Stimulated activated naive CD8-positive, alpha-beta T cell treated with anti-CD3 and anti-CD28 coated beads, Interleukin-15, Interleukin-2, amounts not matched to agents 100 U/mL and 50 U/mL, for 24 hours (primary cell): ENCODE measurements at regions not wholly inside any gene's neighbourhood (a gene's known extent, or its start where the extent isn't known, plus 50 kb on each side); places are given as distances from the start of the nearest gene placed in this dataset.
A peak's percentile ranks its signal among the peaks of the same experiment; 100 is the strongest.
"Not testable (repeated sequence)": the region's sequence is repeated elsewhere in the genome, so short reads cannot be mapped to it uniquely, and the experiment has no call there.

Experiments used
- ATAC-seq: fragments of 150-1000 bp; cut with Tn5 transposase; one replicate; pipeline ENCODE4 v1.10.0; 2021
- DNase-seq: peaks from one replicate; pipeline ENCODE4 v3.0.0; 2021

DNA sequence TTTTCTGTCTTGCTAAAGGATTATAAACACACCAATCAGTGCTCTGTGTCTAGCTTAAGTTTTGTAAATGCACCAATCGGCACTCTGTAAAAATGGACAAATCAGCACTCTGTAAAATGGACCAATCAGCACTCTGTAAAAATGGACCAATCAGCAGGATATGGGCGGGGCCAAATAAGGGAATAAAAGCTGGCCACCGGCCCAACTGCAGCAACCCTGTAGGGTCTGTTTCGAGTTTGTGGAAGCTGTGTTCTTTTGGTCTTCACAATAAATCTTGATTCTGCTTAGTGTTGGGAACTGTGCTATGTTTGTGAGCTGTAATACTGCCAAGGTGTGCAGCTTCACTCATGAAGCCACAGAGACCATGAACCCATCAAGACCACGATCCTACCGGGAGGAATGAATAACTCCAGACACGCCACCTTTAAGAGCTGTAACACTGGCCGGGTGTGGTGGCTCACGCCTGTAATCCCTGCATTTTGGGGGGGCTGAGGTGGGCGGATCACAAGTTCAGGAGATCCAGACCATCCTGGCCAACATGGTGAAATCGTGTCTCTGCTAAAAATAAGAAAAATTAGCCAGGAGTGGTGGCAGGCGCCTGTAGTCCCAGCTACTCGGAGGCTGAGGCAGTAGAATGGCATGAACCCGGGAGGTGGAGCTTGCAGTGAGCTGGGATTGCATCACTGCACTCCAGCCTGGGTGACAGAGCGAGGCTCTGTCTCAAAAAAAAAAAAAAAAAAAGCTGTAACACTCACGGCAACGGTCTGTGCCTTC, 133.0 kb upstream of the GDF10 start:
- not testable (repeated sequence) for ATAC-seq, DNase-seq

GRCh38 chr10:47167591-47167990, 132.4 kb upstream of the GDF10 start:
- DNase-seq (no peak), ATAC-seq (no peak)

DNA sequence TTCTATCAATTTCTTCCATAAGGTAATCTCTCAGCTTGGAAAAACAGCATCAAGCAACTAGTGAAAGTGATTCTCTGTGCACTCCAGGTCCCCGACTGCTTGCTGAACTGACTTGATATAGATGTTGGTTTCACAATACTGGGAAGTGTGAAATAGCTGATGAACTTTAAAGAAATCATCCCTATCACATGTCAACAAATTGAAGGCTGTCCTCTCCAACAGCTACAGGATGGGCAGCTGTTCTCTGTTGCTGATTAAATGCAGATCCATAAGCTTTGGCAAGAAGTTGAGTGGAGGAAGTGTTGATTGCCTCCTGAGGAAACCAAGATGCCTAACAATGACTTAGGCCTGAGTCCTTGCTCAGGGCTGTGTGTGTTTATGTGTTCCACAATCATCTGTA, 130.4 kb upstream of the GDF10 start:
- no peak for DNase-seq
- ATAC-seq, result no peak

DNA sequence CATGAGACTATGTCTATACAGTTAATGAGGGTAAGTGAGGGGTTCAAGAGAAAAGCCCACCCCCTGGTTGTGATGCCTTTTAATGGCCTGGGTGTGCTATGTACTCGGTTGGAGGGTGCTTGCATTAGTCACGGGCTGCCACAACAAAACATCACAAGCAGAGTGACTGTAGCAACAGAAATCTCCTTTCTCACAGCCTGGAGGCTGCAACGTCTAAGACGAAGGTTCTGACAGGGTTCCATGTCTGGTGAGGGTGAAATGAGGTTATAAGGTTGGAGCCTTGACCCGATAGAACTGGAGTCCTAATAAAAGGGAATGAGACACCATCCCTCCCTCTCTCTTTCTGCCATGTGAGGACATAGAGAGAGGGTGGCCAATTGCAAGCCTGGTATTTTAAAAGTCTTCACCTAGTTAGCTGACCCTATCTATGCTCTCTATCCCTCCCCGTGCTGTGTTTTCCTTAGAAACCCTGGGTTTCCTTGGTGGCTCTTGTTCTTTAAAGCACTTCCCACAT, 126.0 kb upstream of the GDF10 start:
- ATAC-seq (no peak), DNase-seq (no peak)

GRCh38 chr10:47175181-47176123, 124.5 kb upstream of the GDF10 start:
- DNase-seq, result no peak
- no peak for ATAC-seq

GRCh38 chr10:47176206-47176902, 123.6 kb upstream of the GDF10 start:
- no peak for DNase-seq
- no peak for ATAC-seq

DNA sequence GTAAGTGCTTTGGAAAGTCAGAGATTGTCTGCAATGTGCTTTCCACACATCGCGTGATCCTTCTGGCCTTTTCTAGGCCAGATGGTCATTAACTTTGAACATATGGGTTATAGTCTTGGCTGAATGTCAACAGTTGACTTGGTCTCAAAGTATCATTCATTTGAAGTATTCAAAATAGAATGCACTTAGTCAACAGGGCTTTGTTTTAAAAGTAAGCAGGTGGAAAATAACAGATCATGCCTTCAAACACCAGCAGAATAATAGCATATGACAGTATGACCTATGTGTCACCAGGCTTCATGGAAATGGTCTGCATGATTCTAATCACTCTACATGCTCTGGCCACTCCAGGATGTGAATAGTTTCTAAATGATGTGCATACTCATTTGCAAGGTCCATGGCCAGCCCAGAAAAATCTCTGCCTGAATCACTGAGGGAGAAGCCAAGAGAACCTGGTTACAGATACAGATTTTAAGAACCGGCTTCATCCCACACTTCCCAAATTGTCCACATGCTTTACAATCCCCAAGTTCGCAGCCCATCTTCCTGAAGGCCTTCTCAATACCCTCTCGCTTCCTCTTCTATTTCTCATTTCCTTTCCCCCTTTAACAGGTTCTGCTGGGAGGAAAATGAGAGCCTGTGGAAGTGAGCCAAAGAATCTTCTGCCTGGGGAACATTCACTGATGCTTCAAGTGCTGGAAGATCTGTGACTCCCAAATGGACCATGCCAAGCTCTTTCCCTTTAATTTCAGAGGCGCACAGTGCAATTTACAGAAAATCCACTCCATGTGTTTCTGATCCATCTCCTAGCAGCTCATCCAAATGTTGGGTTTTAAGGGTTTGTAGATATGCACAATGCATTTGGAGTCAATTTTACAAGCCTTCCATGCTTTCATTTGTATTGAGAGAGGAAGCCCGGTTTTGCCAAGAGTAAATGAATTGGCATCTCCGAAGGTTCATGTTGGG, 122.8 kb upstream of the GDF10 start:
- peak; percentile 38 for ATAC-seq
- no peak for DNase-seq

DNA sequence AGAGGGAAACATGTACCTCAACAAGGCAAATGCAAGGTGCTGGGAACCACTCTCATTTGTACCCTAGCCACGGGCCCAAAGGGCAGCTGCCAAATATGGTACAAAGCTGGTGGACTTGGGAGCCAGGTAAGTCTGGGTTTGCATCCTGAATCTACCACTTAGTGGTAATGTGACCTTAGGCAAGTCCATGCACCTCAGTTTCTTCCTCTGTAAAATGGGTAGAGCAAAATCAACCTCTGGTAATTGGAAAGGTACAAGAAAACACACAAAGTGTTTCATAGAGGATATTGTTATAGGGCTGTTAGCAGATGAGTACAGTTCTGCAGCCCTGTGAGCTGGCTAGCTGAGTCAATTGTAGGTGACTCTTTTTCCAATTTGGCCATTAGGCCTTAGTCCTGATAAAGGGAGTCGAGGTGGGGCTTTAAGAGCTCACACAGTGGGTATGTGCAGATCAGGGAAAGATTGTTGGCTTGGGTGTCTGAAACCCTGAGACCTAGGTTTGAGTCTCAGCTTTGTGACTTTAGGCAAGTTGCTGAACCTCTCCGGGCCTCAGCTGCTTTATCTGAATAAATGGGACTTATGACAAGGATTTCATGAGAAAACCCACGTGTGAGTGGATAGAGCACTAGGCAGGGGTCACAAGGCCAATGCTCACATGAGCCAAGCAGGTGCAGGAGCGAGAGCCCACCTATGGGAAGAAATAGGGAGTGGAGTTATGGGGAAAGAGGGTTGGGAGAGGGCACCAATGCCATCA, 121.3 kb upstream of the GDF10 start:
- DNase-seq, result no peak

DNA sequence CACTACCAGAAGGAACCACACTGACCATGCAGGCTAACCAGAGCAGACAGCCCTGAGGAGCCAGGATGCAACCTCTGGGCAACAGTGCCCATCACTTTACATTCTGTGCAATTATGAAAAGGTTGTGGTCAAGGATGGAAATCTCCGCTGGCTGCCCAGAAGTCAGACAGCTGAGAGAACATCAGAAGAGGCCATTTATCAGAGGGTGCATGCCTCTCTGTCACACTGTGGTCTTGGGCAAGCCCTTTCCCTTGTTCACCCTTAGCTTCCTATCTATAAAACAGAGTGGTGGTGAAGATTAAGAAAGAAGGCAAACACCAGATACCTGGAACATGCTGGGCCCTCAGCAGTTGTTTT, 120.7 kb upstream of the GDF10 start:
- ATAC-seq, result peak; percentile 33
- no peak for DNase-seq

More for the DNA sequence above, 121.3 kb upstream of the GDF10 start:
- no peak for ATAC-seq

DNA sequence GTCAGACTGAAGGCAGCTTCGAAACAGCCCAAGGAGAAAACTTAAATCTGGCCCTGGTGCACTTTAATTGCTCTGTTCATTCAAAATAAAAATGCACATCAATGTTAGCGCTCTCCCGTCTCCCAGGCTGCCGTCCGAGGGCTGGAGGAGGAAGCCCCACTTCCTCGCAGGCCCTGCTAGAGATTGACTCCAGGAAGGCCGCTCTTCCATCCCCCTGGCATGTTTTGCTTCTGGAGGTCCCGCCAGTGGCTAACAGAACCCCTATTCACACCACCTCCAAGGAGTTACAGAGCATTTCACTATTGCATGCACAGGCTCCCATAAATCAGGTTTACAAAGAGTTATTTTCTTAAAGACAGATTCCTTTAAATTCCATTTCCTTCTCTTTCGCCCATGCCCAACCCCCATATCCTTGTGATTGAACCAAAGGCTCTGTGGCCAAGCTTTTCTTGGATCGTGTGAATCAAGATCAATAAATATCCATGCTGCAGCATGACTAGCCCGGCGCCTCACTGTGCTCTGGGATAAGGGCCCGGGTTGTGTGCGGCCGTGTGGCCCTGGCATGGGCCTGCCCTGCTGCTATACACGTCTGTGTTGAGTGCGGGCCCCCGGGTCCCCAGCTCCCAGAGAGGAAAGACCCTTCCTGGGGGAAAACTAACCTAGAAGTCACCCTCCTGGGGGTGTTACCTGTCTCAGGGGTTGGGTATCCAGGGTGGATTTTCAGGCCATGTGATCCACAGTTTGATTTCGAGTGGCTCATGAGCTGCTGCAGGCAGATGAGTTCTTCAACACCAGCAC, 118.7 kb upstream of the GDF10 start:
- no peak for DNase-seq
- ATAC-seq, result no peak

DNA sequence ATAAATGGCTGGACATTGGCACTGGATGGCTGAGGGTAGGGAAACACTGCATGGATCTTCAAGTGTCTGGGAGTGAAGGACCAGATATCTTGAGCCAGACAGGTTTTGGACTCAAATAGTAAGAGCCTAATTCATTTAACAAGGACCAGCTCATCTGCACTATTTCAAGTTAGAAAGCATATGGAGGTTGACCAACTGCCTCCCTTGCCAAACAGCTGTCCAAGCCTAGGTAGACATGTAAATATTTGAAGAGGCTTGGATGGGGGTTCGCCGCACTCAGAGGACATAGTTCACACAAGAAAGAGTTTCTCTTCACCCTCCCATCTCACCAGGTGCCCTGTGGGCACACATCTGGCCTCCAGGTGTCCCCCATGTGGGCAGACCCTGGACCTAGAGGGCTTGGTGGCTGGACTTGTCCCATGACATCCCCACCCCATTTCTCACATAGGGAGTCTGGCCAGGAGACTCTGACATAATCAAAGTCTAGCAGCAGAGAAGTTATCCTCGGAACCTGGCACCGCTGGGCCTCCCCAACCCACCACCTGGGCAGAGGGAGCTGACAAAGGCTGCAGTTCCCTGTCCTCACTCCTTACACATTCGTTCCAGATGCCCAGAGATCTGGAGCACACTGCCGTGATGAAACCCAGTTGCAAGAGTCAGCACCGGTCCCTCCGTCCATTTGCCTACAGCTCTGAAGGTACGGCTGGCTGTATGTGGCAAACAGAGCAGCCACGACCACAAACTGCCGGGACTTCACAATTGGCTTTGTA, 116.9 kb upstream of the GDF10 start:
- DNase-seq, result no peak
- ATAC-seq, result no peak

DNA sequence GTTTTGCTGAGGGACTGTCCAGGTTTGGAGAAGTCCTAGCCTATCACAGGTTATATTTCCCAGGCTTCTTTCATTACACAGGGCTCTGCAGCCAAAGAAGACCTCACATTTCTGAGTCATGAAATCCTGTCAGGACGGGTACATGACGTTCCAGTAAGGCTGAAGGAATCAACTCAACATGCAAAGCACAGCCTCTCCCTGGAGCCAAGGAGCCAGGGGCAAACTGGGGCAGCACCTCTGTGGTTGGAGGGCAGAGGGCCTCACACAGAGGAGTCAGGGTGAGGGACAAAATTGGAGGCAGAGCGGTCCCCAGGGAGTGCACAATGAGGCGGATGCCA, 116.3 kb upstream of the GDF10 start:
- no peak for DNase-seq
- no peak for ATAC-seq

GRCh38 chr10:47184273-47184672, 115.7 kb upstream of the GDF10 start:
- DNase-seq (no peak), ATAC-seq (no peak)

DNA sequence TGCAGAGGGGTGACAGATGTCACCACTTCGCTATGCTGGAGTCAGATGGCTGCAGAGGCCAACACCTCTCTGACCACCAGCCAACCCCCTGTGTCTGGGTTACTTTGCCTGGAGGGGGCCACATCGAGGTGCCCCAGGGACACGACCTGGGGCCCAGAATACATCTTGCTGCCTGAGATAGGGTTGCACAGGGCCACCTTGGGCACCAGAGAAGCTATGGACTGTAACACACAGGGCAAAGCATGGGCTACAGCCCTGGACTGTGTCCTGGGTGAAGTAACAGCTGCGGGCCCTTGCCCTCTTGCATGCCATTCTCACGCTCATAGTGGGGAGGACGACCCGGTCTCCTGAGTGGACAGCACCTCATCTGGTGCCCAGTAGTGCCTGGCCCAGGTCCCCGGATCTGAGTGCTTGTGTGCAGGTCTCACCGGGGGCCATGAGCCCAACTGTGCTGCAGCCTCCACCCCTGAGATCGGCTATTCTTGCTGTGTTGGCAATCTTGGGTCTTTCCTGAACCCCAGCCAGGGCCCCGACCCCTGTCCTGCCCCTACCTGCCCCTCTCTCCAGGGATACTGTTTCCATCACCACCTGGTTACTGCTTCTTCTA, 115.2 kb upstream of the GDF10 start:
- ATAC-seq (peak; percentile 13), DNase-seq (no peak)

DNA sequence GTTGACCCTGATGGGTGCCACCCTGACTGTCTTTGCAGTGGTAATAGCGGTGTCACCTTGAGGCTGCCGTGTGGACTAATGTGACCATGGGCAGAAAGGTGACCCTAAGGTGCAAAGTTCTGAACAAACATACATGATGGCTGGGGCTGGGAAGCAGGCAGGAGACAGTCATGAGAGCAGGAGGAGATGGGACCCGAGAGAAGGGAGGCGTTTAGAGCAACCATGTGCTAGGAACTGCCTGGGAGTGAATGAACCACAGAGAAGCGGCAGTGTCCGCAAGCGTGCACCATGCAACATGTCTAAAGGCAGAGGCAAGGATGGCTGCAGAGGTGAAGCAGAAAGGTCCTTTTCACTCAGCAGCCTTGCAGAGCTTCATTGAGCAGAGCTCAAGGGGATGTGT, 113.1 kb upstream of the GDF10 start:
- no peak for ATAC-seq
- no peak for DNase-seq

GRCh38 chr10:47187592-47187991, 112.4 kb upstream of the GDF10 start:
- ATAC-seq (no peak), DNase-seq (no peak)

- DNase-seq (no peak), ATAC-seq (no peak)
Measured at GRCh38 chr10:47188156-47188555, 111.8 kb upstream of the GDF10 start.

DNA sequence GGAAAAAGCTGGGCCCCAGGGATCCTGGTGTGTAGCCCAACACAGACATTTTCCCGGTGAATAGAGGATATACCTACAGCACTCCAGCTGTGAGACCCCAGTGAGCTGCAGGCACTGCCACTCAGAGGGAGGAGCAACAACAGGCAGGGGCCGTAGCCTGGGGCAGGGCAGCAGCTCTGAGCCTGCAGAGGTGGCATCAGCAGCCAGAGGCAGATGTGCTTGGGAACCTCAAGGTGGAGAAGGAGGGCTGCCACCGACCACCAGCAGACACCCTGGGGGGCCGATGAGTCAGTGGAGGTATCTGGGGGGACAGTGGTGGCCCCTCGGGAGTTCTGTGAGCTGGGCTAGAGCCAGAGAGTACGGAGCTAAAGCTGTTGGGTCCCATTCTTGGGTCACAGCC, 110.2 kb upstream of the GDF10 start:
- ATAC-seq (no peak), DNase-seq (no peak)

- DNase-seq (no peak), ATAC-seq (no peak)
Measured at GRCh38 chr10:47190301-47190700, 109.7 kb upstream of the GDF10 start.
